Osteoblast (primary cell): ENCODE measurements at regions not wholly inside any gene's neighbourhood (a gene's known extent, or its start where the extent isn't known, plus 50 kb on each side); places are given as distances from the start of the nearest gene placed in this dataset.

Experiments used
- DNase-seq: peaks from one replicate; pipeline ENCODE4 v3.0.0; 2011; ENCODE audit warnings: low spot score, mixed read lengths; ENCODE audit not compliant: insufficient read length; ENCODE audit errors: missing footprints
- H2AFZ ChIP-seq: 2 replicates; pipeline ENCODE4 v1.6.0; 2011; ENCODE audit warnings: mild to moderate bottlenecking, low read length
- H3K27ac ChIP-seq: 2 replicates; pipeline ENCODE4 v1.5.1; 2011; ENCODE audit warnings: mild to moderate bottlenecking, low read depth, low read length, moderate library complexity
- H3K27me3 ChIP-seq: 2 replicates; pipeline ENCODE4 v1.6.0; 2012; ENCODE audit warnings: mild to moderate bottlenecking, control low read depth, inconsistent platforms, low read length, moderate library complexity; ENCODE audit not compliant: insufficient read depth
- H3K36me3 ChIP-seq: 2 replicates; pipeline ENCODE4 v1.5.1; 2011; ENCODE audit warnings: mild to moderate bottlenecking, low read length, control low read depth, moderate library complexity; ENCODE audit not compliant: insufficient read depth
- H3K4me1 ChIP-seq: 2 replicates; pipeline ENCODE4 v1.5.1; 2011; ENCODE audit warnings: mild to moderate bottlenecking, low read length, control low read depth, moderate library complexity; ENCODE audit not compliant: insufficient read depth
- H3K4me2 ChIP-seq: 2 replicates; pipeline ENCODE4 v1.6.0; 2011; ENCODE audit warnings: mild to moderate bottlenecking, low read length; ENCODE audit not compliant: insufficient read depth
- H3K4me3 ChIP-seq: fragments of 200-600 bp; sonication (generic); 3 replicates; pipeline ENCODE4 v1.5.1; 2012; ENCODE audit warnings: mild to moderate bottlenecking, low read length, inconsistent platforms; ENCODE audit not compliant: insufficient read depth
- H3K79me2 ChIP-seq: 2 replicates; pipeline ENCODE4 v1.6.0; 2012; ENCODE audit warnings: mild to moderate bottlenecking, low read length, control low read depth, inconsistent platforms; ENCODE audit not compliant: insufficient read depth
- H3K9me3 ChIP-seq: 2 replicates; pipeline ENCODE4 v1.5.1; 2011; ENCODE audit warnings: low read depth, low read length, control low read depth
- H4K20me1 ChIP-seq: 2 replicates; pipeline ENCODE4 v1.6.0; 2012; ENCODE audit warnings: mild to moderate bottlenecking, low read length, control low read depth; ENCODE audit not compliant: insufficient read depth
- TF ChIP-seq, protein P1 (sequence below): IDR thresholded peaks from 2 replicates; pipeline ENCODE4 v1.5.1; 2011; ENCODE audit warnings: mild to moderate bottlenecking, low read depth, low read length, moderate library complexity; ENCODE audit errors: extremely low read depth

DNA sequence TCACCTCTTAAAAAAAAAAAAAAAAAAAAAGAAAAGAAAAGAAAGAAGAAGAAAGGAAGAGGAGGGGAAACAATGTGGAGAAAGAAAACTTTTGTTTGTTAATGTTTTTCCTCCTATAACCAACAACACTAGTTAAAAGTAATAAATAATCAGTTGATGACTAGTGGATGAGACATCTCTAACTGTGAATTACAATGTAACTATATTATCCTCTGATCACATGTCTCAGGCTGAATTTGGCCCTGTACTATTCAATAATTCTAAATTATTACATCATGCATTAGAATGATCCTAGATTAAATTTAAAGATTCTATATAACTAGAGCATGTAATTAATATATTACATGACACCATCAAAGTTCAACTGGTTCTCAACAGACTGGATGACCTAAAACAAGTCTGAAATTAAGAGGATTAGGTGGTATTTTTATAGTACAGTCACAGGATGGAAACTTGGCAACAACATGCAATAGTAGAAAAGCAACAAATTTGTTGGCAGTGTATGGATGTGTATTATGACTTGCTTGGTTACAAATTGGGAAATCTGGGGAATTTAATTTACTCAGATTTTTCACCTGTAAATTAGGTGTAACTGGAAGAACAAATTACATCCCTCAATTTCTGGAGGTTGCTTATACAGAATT, 269.3 kb upstream of the SETBP1 start:
- no peaks in the 10 kb centered on the region for H3K36me3 ChIP-seq
- H3K9me3 ChIP-seq, result no peaks in the 10 kb centered on the region
- H2AFZ ChIP-seq, result no peak overlapping the region
- DNase-seq, result no peak
- H3K4me3 ChIP-seq, result no peak overlapping the region
- no peak overlapping the region for H3K4me2 ChIP-seq
- no peaks in the 10 kb centered on the region for H4K20me1 ChIP-seq
- no peaks in the 10 kb centered on the region for H3K4me1 ChIP-seq
- H3K27me3 ChIP-seq, result no peaks in the 10 kb centered on the region
- no peaks in the 10 kb centered on the region for H3K79me2 ChIP-seq
- no peak overlapping the region for H3K27ac ChIP-seq
- TF ChIP-seq, protein P1, sequence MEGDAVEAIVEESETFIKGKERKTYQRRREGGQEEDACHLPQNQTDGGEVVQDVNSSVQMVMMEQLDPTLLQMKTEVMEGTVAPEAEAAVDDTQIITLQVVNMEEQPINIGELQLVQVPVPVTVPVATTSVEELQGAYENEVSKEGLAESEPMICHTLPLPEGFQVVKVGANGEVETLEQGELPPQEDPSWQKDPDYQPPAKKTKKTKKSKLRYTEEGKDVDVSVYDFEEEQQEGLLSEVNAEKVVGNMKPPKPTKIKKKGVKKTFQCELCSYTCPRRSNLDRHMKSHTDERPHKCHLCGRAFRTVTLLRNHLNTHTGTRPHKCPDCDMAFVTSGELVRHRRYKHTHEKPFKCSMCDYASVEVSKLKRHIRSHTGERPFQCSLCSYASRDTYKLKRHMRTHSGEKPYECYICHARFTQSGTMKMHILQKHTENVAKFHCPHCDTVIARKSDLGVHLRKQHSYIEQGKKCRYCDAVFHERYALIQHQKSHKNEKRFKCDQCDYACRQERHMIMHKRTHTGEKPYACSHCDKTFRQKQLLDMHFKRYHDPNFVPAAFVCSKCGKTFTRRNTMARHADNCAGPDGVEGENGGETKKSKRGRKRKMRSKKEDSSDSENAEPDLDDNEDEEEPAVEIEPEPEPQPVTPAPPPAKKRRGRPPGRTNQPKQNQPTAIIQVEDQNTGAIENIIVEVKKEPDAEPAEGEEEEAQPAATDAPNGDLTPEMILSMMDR, result no peak

DNA sequence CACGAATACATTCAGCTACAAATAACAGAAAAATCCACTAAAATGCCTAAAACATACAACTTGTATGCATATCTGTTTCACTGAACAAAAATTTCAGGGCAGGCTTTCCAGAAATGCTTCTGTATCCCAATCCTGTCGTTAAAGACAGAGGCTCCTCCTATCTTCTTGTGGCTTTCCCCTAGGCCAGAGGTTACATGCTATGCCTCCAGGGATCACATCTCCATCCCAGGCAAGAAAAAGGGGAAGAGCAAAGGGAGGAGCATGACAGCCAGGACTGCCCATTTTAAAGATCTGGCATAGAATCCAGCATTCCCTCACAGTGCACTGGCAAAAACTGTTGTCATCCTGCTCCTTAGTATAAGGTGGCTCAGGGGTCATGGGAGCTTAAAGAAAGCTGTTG, 268.7 kb upstream of the SETBP1 start:
- TF ChIP-seq, protein P1, result no peak
- H3K4me3 ChIP-seq, result no peak overlapping the region
- H3K9me3 ChIP-seq, result no peaks in the 10 kb centered on the region
- H3K4me1 ChIP-seq, result no peaks in the 10 kb centered on the region
- H3K27ac ChIP-seq, result no peak overlapping the region
- H3K4me2 ChIP-seq, result no peak overlapping the region
- no peak overlapping the region for H2AFZ ChIP-seq
- no peak for DNase-seq
- H3K36me3 ChIP-seq, result no peaks in the 10 kb centered on the region
- no peaks in the 10 kb centered on the region for H3K79me2 ChIP-seq
- no peaks in the 10 kb centered on the region for H3K27me3 ChIP-seq
- H4K20me1 ChIP-seq, result no peaks in the 10 kb centered on the region

DNA sequence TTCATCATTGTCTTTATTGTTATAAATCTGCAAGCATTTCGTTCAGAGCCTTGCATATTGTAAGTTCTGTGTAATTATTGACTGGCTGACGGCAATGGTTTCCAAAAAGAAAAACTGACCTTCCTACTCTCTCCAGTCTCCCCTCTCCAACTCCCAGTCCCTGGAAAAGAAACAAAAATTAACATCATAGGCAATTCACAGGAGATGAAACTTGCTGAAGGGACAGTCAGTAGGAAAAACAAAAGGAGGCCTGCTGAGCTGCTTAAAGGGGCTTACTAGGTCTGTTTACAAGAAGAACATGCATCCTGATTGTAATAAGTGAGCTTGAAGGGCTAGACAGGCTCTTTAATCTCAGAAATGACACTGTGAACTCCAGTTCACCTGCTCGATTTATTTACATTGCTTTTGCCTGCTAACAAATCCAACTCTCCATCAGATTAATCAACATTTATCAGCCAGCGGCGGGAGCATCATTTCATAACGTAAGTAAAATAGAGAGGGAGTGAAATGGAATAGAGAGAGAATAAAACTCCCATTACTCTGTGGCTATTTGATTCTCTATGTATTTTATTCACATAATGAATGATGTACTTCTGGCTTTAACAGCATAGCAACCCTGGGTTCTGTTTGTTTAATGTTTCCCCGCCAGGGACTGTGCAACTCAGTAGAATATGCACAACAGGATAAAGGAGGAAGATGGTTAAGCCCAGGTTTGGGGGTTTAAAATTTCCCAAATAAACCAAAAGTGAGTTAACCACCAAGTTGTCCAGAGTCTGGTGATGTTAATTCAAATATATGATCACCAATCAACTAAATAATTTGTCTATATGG, 256.7 kb upstream of the SETBP1 start:
- Histone ChIP-seq H3K4me1 (no peaks in the 10 kb centered on the region), H2AFZ (no peak overlapping the region), H3K27me3 (no peaks in the 10 kb centered on the region), H3K4me2 (no peak overlapping the region), H3K4me3 (no peak overlapping the region), H4K20me1 (no peaks in the 10 kb centered on the region), H3K9me3 (no peaks in the 10 kb centered on the region), H3K36me3 (no peaks in the 10 kb centered on the region), H3K27ac (no peak overlapping the region), H3K79me2 (no peaks in the 10 kb centered on the region)
- no peak for DNase-seq
- TF ChIP-seq, protein P1, result no peak

DNA sequence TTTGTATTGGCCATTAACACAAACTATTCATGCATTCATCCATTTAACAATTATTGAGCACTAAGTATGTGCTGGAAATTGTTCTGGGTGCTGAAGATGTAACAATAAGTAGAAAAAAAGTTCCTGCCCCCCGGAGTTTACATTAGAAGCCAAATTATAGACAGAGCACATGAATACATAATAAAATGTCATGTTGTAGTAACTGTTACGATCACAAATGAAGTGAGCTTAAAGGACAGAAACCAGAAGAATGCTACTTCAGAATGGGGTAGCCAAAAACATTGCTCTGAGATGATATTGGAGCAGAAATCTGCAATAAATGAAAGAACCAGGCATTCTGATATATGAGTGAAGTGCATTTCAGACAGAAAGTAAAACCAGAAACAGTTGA, 256.0 kb upstream of the SETBP1 start:
- TF ChIP-seq, protein P1, result no peak
- no peak overlapping the region for H3K4me3 ChIP-seq
- no peak overlapping the region for H2AFZ ChIP-seq
- no peak overlapping the region for H3K27ac ChIP-seq
- no peak for DNase-seq
- no peaks in the 10 kb centered on the region for H3K9me3 ChIP-seq
- no peaks in the 10 kb centered on the region for H3K36me3 ChIP-seq
- no peak overlapping the region for H3K4me2 ChIP-seq
- H3K27me3 ChIP-seq, result no peaks in the 10 kb centered on the region
- H4K20me1 ChIP-seq, result no peaks in the 10 kb centered on the region
- no peaks in the 10 kb centered on the region for H3K79me2 ChIP-seq
- H3K4me1 ChIP-seq, result no peaks in the 10 kb centered on the region
